Liver (tissue), 3 donors: ENCODE measurements at regions not wholly inside any gene's neighbourhood (a gene's known extent, or its start where the extent isn't known, plus 50 kb on each side); places are given as distances from the start of the nearest gene placed in this dataset.

Source experiments
- ATF3 ChIP-seq: IDR thresholded peaks from 2 replicates; pipeline ENCODE4 v1.6.1; 2016; ENCODE audit warnings: antibody characterized with exemption
- FOXA2 ChIP-seq: IDR thresholded peaks from 2 replicates; pipeline ENCODE4 v1.6.1; 2016; ENCODE audit warnings: antibody characterized with exemption
- GABPA ChIP-seq, 2 donors: IDR thresholded peaks in 1 of 2; conservative IDR thresholded peaks in 1 of 2; 2 replicates each; pipeline ENCODE4 v1.6.1; 2016; ENCODE audit warnings: antibody characterized with exemption in 2 of 2, mild to moderate bottlenecking in 1 of 2, moderate library complexity in 1 of 2
- RAD21 ChIP-seq, 2 donors: IDR thresholded peaks; 2 replicates each; pipeline ENCODE4 v1.6.1; 2016; ENCODE audit warnings: antibody characterized with exemption in 2 of 2, mild to moderate bottlenecking in 2 of 2
- TF ChIP-seq, protein P1 (sequence below): fragments of 150-350 bp; IDR thresholded peaks from 2 replicates; pipeline ENCODE4 v1.5.1; 2017; ENCODE audit warnings: improper control_type of control experiment, low read depth, low read length; ENCODE audit not compliant: missing input control
- donor health status: healthy.
- donor health status: healthy.

DNA sequence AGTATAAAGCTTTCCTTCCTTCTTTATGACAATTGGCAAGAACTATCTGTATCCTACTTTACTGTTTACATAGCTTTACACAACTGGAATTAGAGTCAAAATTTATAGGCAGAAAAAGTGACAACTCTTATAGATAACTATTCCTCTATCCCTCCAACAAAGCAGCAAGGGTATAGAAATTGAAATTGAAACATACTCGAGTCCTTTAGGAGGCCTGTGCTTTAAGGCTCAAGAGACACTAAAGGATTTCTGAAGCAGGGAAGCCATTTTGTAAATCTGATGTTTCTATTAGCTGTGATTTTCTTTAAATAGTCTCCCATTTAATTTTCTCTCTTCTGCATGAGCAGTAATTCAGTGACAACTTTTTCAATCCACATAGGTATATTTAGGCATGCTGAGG, 567.6 kb upstream of the MAN1A1 start:
- TF ChIP-seq, protein P1, sequence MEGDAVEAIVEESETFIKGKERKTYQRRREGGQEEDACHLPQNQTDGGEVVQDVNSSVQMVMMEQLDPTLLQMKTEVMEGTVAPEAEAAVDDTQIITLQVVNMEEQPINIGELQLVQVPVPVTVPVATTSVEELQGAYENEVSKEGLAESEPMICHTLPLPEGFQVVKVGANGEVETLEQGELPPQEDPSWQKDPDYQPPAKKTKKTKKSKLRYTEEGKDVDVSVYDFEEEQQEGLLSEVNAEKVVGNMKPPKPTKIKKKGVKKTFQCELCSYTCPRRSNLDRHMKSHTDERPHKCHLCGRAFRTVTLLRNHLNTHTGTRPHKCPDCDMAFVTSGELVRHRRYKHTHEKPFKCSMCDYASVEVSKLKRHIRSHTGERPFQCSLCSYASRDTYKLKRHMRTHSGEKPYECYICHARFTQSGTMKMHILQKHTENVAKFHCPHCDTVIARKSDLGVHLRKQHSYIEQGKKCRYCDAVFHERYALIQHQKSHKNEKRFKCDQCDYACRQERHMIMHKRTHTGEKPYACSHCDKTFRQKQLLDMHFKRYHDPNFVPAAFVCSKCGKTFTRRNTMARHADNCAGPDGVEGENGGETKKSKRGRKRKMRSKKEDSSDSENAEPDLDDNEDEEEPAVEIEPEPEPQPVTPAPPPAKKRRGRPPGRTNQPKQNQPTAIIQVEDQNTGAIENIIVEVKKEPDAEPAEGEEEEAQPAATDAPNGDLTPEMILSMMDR, result no peak
- TF ChIP-seq FOXA2 (no peak), GABPA (IDR thresholded peaks at IDR 0.05 in 1 of 2, conservative IDR thresholded peaks at IDR 0.05 in 1 of 2) (no peak), ATF3 (no peak), RAD21 (IDR thresholded peaks at IDR 0.05) (no peak)
